ENCODE measurements at regions not wholly inside any gene's neighbourhood (a gene's known extent, or its start where the extent isn't known, plus 50 kb on each side); places are given as distances from the start of the nearest gene placed in this dataset.

GRCh38 chr4:92128676-92129075, 175.1 kb upstream of the GRID2 start:
- TF ChIP-seq REST (IDR thresholded peaks at IDR 0.05; ENCODE audit: insufficient read depth in 1 of 2, low read depth in 2 of 2, low read length in 2 of 2) = no peak
- TF ChIP-seq POLR2AphosphoS5 (IDR thresholded peaks at IDR 0.05; ENCODE audit: low read depth, low read length) = no peak
